GM19455 (cell line): ENCODE measurements at regions not wholly inside any gene's neighbourhood (a gene's known extent, or its start where the extent isn't known, plus 50 kb on each side); places are given as distances from the start of the nearest gene placed in this dataset.
"Not testable (repeated sequence)": the region's sequence is repeated elsewhere in the genome, so short reads cannot be mapped to it uniquely, and the experiment has no call there.

Experiments used
- ATAC-seq: cut with Tn5 transposase; IDR thresholded peaks from one replicate; pipeline ENCODE4 v1.9.1; 2021; ENCODE audit not compliant: unreplicated experiment

DNA sequence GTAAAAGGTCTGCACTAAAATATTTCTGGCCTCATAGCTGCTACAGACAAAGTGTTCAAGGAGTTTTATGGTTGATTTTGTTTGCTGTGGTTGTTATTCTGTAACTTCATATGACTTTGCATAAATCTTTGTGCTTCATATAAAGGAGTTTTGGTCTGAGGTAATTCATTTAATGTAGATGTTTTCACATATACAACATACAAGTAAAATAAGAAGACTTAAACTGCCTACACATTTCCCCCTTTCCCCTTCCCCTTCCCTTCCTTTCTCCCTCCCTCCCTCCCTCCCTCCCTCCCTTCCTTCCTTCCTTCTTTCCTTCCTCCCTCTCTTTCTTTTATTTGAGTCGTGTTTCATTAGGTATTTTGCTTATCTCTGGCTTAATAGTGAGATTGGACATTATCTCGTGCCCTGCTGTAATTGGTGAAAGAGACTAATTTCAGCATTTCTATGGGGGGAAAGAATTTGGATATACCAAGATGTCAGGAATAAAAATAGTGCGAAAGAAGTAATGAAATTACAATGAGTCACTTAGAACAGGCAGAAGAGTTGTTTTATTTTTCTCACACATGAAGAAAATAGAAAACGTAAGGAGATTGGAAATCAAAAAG, 144.9 kb upstream of the MAD2L1 start:
- ATAC-seq: no peak

DNA sequence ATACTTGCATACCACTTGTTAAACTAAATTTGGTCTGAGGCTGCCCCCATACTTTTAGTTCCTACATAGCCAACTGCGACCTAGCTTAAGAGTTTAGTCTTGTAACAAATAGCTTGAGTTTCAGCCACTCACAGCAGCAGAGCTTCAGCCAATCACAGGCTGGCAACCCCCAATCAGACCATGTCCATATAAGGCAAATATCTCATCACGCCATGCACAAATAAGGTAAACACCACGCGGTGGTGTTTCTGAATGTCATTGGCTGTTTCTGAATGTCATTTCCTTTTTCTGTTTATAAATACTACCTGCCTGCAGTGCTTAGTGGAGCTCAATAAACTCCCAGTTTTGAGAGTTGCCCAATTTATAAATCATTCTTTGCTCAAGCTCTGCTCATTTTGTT, 143.1 kb upstream of the MAD2L1 start:
- ATAC-seq: no peak

DNA sequence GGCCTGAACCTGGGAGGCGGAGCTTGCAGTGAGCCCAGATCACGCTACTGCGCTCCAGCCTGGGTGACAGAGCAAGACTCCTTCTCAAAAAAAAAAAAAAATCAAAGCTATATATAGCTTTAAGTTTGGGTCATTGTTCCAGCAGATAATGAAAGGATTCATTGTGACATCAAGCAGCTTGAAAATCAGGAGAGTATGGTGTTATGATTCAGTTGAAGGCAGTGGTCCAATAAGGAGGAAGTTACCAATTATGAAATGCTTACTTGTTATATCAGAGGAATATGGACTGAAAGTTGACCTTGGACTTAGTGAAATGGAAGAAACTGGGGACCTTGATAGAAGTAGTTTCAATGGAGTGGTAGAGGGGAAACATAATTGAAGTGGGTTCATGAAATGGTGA, 140.4 kb upstream of the MAD2L1 start:
- no peak for ATAC-seq

DNA sequence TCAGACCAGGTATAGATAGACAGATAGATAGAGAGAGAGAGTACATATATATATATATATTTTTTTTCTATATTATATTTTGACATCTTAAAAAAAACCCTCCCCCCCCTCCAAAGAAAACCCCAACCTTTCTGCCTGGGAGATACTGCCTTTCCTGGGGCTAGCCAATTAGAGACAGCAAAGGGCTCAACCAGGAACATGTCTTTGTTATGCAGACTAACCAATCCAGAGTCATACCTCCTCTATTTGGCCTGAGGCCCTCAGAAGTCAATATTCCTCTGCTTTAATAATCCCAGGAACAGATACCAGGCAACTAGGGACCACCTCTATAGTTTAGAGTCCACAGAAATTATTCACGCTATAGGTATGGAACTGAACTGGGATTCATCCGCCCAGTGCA, 135.6 kb upstream of the MAD2L1 start:
- ATAC-seq: no peak

DNA sequence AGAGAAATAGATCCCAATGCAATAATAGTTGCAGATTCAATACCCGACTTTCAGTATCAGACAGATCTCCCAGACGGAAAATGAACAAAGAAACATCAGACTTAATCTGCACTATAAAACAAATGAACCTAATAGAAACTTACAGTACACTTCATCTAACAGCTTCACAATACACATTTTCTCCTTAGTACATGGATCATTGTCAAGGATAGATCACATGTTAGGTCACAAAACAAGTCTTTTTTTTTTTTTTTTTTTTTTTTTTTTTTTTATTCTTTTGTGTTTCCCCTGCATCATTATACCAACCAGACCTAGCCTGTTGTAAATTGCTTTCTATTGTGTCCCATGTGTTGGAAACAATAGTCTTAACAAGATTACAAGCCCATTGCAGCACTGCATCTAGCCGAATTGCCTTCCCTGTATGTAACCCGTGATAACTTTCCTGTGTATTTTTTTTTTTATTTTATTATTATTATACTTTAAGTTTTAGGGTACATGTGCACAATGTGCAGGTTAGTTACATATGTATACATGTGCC, 134.0 kb upstream of the MAD2L1 start:
- ATAC-seq: not testable (repeated sequence)

DNA sequence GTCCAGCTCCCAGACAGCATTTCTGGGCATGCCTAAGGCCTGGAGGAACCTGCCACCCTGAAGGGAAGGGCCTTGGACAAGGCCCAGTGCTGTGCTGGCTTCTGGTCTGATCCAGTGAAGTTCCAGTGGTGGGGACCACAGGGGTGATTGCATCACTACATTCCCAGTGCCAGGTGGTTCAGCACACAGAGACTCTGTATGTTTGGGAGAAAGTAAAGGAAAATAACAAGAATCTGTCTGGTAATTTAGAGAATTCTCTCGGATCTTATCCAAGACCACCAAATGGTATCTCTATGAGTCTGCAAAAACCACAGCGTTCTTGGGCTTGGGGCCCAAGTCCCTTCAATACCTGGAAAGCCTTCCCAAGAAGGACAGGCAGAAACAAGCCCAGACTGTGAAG, 131.8 kb upstream of the MAD2L1 start:
- no peak for ATAC-seq

DNA sequence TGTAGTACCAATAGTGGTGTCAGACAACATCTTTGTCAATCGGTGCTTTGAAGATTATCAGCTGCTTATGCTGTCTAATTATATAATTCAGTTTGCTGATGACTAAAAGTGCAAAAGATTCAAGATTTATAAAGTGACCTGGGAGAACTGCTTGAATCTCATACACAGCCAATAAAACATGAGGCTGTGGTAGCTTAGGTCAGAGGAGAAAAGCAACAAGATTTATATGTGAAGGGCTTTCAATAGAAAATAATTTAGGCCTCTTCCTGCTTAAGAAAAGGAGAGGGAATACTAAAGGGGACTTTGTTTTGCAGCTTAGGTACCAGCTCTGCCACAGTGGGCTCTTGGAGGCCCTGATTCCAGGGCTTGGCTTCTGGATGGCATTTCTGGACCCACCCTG, 111.0 kb upstream of the MAD2L1 start:
- ATAC-seq: no peak

DNA sequence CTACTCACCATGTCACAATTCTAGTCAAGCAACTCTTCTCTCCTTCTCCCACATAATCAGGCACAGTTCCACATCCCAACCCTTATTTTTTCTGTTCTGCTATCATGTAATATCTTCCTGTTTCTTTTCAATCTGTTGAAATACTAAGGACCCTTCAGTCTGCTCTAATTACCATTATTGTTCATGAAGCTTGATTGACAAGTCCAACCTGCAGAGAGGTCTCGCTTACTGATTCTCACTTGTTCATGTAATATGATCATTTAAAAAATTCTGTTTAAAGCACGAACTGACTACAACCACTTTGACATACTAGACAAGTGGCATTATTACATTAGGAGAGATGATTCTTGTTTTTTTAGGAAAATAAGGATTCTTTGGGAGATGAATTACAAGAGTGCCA, 108.6 kb upstream of the MAD2L1 start:
- no peak for ATAC-seq

DNA sequence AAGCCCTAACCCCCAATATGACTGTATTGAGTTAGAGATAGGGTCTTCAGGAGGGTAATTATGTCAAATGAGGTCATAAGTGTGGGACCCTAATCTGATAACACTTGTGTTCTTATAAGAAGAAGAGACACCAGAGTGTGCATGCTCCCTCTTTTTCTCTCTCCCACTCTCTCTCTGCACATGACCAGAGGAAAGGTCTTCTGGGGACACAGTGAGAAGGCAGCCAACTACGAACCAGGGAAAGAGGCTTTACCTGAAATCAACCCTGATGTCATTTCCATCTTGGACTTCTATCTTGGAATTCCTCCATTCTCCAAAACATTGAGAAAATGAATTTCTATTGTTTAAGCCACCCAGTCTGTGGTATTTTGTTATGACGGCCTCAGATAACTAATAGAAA, 97.2 kb upstream of the MAD2L1 start:
- no peak for ATAC-seq

DNA sequence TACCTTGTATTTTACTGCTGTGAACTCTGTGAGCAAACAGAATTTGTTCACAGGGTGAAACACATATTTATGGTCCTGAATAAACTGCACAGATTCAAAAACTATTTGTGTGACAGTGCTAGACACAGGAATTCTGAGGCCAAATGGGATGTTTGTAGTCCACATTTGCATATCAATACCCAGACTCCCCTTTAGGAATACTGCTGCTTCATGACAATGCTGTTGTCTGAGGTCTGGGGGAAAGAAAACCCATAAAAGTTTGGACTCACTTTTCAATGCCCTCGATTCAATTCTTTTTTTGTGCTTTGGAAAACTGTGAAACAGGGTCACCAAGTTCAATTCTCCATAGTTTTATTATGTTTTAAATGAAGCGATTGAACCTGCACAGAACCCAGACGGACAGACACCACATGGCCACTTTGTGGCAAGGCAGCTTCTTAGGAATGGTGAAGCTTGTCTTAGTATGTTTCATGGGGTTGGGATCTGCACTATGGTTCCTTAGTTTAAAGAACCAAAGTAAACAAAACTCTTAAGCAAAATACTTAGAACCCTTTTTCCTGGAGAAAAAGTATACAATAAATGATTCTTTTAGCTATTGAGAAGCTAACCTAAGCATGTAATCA, 92.3 kb upstream of the MAD2L1 start:
- ATAC-seq: no peak

DNA sequence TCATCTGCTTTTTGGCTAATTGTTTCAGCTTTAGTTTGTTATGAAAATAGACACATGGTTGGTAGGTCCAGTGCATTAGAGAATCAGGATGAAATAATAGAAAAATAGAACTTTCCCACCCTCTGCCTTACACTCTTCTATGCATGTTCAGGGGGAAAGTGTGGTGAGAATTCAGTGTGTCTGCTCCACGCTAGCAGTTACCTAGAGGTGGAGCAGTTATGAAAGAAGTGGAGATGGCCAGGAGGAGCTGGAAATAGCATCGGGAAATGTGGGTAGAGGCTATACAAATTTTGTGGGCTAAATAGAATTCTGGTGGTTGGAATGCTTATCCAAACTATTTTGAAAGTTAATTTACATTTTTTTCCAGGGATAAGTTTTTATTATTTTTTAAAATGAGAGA, 91.4 kb upstream of the MAD2L1 start:
- ATAC-seq: no peak

DNA sequence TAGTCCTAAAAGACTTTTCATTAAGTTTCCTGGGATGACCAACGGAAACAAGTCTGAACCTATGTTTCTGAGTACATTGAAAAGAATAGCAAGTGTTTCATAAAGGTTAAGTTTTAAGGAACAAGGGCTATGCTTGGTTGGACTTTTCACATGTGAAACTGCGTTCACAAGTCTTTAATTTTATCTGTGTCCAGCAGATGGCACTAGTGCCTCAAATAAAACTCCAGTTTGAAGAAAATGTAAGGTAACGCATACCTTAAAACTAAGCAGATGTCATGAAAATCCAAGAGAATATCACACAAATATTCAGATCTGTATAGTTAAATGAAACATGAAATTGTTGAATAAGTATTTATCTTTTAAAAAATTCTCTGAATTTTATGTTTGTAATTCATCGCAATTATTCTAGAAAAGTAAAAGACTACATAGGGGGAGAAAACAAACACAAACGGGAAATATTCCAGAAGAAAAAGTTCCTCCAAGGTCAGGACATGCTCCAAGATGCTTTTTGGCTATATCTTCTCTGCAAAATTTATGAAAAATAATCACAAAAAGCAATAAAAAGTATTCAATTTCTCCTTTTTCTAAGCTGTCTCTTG, 89.6 kb upstream of the MAD2L1 start:
- no peak for ATAC-seq

DNA sequence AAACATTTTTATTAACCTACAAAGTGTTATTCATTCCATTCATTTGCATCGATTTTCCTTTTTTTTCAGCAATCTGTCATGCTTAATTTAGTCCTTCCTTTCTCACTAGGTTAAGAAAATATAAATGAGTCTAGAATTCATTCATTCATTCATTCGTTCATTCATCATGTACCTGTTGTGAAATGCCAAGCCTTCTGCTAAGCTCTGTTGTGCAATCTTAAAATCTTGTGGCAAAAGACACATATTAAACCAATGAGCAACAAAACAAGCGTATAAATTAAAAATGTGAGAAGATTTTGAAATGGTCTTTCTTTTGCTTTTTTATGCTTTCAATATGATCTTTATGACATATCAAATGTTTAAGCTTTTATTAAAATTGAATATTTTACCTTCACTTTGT, 88.6 kb upstream of the MAD2L1 start:
- ATAC-seq: no peak

DNA sequence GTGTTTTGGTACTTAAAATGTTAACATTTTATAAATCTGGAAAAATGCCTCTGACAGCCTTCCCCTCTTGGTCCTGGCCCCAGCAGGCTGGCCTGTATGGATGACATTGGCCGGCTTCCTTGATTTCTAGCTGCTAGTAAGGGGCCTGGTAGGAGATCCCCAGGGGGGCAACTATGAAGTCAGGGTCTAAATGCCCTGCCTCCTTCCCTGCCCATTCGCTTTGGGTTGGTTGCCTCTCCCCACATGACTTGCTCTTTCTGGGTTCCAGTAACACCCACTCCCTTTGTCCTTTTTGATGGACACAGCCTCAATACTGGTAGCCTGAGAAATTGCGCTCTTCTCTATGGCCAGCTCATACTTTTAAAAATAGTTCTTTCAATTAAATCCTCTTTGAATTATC, 78.0 kb upstream of the MAD2L1 start:
- ATAC-seq: no peak

DNA sequence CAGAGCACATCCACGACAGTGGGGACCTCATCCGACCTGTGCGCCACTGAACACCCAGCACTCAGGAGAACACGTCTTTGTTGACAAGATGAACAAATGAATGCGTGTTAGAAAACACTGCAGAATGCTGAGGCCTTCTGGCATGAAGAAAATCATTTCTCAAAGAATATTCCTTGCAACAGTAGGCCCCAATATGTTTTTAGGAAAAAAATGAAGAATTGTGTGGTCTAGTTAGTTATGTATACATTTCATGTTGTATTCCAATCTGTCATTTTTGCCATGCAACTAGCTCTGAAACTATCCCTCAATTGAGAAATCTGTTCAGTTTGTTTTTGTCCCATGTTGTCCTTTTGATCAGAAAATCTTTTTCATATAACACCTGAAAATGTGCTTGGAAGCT, 77.4 kb upstream of the MAD2L1 start:
- ATAC-seq: no peak

DNA sequence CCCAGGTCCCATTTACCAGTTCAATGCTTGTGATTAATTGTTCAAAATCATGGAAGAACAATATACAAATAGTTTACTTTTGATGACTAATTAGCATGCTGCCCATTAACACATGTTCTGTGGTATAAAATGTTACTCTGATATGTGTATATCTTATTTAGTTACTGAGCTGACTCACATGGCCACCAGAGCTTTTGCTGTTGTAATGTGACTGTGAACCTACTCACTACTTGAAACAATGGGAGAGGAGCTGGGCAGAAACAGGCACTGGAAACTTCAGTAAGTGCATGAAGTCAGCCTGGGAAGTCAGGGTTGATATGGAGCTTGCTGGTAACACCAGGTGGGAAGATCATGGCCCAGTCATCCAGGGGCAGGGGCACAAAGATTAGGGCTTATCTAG, 72.7 kb upstream of the MAD2L1 start:
- no peak for ATAC-seq

DNA sequence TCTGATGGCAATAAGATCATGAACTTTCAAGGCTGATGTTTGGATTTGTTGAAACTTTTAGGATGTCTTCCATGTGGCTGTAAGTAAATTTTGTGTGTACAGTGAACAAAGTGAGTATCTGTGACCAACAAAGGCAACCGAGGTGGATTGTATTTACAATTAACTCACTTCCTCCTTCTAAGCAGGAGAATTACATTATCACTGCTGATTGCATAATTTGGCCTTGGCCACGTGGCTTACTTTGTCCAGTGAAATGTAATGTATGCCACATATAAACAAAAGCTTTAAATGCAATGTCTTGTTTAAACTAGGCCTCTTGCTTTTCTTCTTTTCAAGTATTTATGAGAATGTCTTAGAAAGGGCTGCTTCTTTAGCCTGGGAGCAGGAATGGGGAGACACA, 66.3 kb upstream of the MAD2L1 start:
- no peak for ATAC-seq

DNA sequence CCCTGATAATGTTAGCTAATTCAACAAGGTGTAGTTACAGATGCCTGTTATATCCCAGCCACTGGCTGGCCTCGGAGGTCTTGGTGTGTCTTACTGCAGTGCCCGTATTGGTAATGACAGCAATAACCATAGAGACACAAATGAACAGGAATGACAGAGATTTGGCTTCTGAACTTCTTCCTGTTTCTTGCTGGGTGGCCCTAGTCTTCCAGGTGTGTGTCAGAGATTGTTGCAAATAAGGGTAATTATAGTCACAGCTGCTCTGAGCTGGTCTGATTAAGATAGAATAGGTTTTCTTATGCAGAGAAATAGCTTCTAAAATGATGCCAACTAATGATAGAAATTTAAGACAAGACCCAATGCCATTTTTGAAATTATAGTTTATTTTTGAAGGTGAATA, 64.1 kb upstream of the MAD2L1 start:
- no peak for ATAC-seq
